WERI-Rb-1 (cell line): ENCODE measurements at regions not wholly inside any gene's neighbourhood (a gene's known extent, or its start where the extent isn't known, plus 50 kb on each side); places are given as distances from the start of the nearest gene placed in this dataset.

Experiments
- DNase-seq: peaks from one replicate; pipeline ENCODE4 v3.0.0-alpha.2; 2020
- H3K27ac ChIP-seq: fragments of 250-450 bp; sonication (Bioruptor Pico); 2 replicates; pipeline ENCODE4 v1.5.1; 2020; ENCODE audit warnings: mild to moderate bottlenecking, moderate library complexity
- H3K27me3 ChIP-seq: fragments of 250-450 bp; sonication (Bioruptor Pico); 2 replicates; pipeline ENCODE4 v1.5.1; 2021; ENCODE audit warnings: mild to moderate bottlenecking, low read depth, moderate library complexity; ENCODE audit not compliant: insufficient read depth, severe bottlenecking
- H3K36me3 ChIP-seq: fragments of 250-450 bp; sonication (Bioruptor Pico); 2 replicates; pipeline ENCODE4 v1.5.1; 2020; ENCODE audit warnings: mild to moderate bottlenecking, moderate library complexity
- H3K4me3 ChIP-seq: 2 replicates; pipeline ENCODE4 v1.5.1; 2011; ENCODE audit warnings: low read depth, mild to moderate bottlenecking, control low read depth, low read length
- H3K9me3 ChIP-seq: fragments of 250-450 bp; sonication (Bioruptor Pico); 2 replicates; pipeline ENCODE4 v1.5.1; 2021; ENCODE audit warnings: mild to moderate bottlenecking, moderate library complexity; ENCODE audit not compliant: severe bottlenecking
- CTCF ChIP-seq: IDR thresholded peaks from 2 replicates; pipeline ENCODE4 v1.5.1; 2011; ENCODE audit warnings: low read depth, mild to moderate bottlenecking, control low read depth, inconsistent platforms, low read length

- peaks cover 7% of the 10 kb centered on the region for H3K9me3 ChIP-seq
- DNase-seq, result no peak
- H3K27ac ChIP-seq, result no peak overlapping the region
- H3K27me3 ChIP-seq, result no peaks in the 10 kb centered on the region
- no peak overlapping the region for H3K4me3 ChIP-seq
- TF ChIP-seq CTCF, result no peak
- no peaks in the 10 kb centered on the region for H3K36me3 ChIP-seq
These were observed 82.4 kb upstream of the PPP1R26 start for GRCh38 chr9:135397142-135397541.

GRCh38 chr9:135399000-135399649 is 80.5 kb upstream of the PPP1R26 start:
- H3K27me3 ChIP-seq, result no peaks in the 10 kb centered on the region

GRCh38 chr9:135400496-135400895 is 79.1 kb upstream of the PPP1R26 start:
- H3K9me3 ChIP-seq, result peaks cover 7% of the 10 kb centered on the region
- no peaks in the 10 kb centered on the region for H3K36me3 ChIP-seq
- TF ChIP-seq CTCF, result no peak
- no peak overlapping the region for H3K27ac ChIP-seq
- no peaks in the 10 kb centered on the region for H3K27me3 ChIP-seq
- no peak for DNase-seq
- H3K4me3 ChIP-seq, result no peak overlapping the region

More at GRCh38 chr9:135399000-135399649, 80.5 kb upstream of the PPP1R26 start:
- TF ChIP-seq CTCF, result no peak
- Histone ChIP-seq H3K9me3 (peaks cover 7% of the 10 kb centered on the region), H3K27ac (no peak overlapping the region), H3K36me3 (no peaks in the 10 kb centered on the region), H3K4me3 (no peak overlapping the region)
- no peak for DNase-seq

- no peak for DNase-seq
- peaks cover 6% of the 10 kb centered on the region for H3K9me3 ChIP-seq
- no peak for TF ChIP-seq CTCF
- H3K4me3 ChIP-seq, result no peak overlapping the region
- no peak overlapping the region for H3K27ac ChIP-seq
- no peaks in the 10 kb centered on the region for H3K27me3 ChIP-seq
- no peaks in the 10 kb centered on the region for H3K36me3 ChIP-seq
These were observed 78.4 kb upstream of the PPP1R26 start for GRCh38 chr9:135401218-135401617.

GRCh38 chr9:135402048-135402738 is 77.4 kb upstream of the PPP1R26 start:
- Histone ChIP-seq H3K27ac (no peak overlapping the region), H3K36me3 (no peaks in the 10 kb centered on the region), H3K27me3 (no peaks in the 10 kb centered on the region), H3K9me3 (no peaks in the 10 kb centered on the region), H3K4me3 (no peak overlapping the region)
- no peak for DNase-seq
- TF ChIP-seq CTCF, result no peak
